ENCODE measurements at regions not wholly inside any gene's neighbourhood (a gene's known extent, or its start where the extent isn't known, plus 50 kb on each side); places are given as distances from the start of the nearest gene placed in this dataset.
"Not testable (repeated sequence)": the region's sequence is repeated elsewhere in the genome, so short reads cannot be mapped to it uniquely, and the experiment has no call there.

GRCh38 chr16:87100306-87101058, 216.7 kb downstream of the C16orf95 start:
- no peak for DNase-seq (ENCODE audit: low read depth)

DNA sequence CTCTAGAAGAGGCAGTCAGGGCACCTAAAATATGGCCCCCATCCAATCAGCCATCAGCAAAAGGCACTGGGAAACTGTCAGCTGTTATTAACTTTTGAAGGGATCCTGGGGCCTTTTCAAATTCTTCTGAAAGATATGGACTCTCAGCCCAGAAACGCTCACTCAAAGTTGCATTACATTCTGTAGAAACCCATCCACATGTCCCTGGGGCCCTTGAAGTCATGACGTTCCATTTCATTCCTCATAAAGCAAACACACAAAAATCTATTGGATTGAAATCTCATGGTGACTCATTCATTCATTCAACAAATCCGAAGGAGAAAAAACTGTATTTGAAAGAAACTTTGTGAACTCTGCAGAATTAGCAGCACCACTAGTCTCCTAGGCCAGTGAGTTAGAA, 215.3 kb downstream of the C16orf95 start:
- peak; percentile 38 for DNase-seq (ENCODE audit: low read depth)

DNA sequence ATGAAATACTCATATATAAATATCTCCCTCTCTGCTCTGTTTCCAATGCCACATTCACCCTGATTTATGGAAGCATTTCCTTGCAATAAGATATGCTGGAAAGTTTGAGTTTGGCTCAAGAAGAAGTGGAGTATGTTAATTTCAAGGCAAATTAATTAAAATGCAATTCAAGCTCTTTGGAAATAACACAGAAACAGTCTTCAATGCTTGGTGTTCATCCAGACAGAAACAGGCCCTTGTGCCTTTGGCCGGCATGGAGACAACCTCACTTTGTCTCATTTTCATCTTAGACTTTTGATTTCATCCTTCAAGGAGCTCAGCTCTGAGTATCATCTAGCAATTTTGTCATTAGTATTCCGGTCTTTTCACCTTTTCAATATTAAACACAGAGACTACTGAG, 210.0 kb downstream of the C16orf95 start:
- DNase-seq (ENCODE audit: low read depth): no peak

DNA sequence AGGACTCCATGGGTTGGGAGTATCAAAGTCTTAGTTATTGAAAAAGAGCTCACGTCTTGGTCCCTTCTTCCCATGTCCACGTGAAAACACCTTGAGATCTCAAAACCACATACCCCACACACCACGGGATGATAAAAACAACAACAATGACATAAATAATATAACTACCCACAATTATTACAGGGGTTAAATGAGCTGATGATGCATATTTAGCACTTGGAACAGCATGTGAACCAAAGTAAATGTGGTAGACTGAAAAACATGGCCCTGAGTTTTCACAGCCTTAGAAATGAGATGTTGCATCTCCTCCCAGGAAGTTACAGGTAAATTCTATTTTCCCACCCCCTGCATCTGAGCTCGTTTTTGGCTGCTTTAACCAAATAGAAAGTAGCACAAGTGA, 208.9 kb downstream of the C16orf95 start:
- no peak for DNase-seq (ENCODE audit: low read depth)

DNA sequence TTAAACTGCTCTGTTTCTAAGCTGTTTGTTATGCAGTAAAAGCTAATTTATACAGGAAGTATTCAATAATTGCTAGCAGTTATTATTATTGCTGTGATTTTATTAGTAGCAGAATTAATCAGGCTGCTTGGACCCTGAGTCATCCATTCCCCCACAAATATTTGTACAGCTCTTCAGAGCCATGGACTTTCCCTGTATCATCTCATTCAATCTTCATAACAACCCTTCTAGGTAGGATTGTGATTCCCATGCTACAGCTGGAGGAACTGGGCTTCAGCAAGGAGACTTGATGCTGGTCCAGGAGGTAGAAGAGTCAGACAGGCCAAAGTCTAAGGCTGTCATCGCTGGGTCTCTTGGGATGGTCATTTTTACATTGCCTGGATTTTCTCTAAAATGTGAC, 208.3 kb downstream of the C16orf95 start:
- no peak for DNase-seq (ENCODE audit: low read depth)

DNA sequence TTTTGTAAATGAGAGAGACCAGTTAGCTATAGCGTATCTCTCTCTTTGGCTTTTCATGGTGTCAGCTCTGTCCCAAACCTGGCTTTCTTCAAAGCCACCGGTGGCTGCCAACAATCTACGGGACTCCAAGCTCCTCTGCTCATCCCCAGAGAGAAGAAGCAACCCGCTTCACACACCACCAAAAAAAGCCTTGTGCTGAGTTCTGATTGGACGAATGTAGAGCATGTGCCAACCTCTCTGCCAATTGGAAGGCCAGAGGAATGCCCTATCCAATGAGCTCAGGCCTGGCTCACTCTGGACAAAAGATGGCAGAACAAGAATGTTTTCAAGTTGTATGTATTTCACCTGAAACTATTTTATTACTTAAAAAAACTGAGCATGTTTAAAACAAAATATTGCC, 202.4 kb downstream of the C16orf95 start:
- no peak for DNase-seq (ENCODE audit: low read depth)

DNA sequence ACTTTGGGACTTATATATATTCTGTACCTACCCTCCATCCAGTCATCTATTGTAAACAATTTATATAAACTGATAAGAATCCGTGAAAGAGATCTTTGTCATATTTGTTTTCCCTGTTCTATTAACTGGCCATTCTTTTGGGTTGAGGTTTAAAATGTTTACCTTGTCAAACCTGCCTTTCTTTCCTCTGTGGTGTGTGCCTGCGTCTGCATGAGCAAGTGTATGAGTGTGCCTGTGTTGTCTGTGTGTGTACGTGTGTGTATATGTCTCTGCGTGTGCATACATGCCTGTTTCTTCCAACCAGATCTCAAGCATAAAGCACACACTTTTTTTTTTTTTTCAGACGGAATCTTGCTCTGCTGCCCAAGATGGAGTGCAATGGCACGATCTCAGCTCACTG, 201.5 kb downstream of the C16orf95 start:
- DNase-seq (ENCODE audit: low read depth): no peak

DNA sequence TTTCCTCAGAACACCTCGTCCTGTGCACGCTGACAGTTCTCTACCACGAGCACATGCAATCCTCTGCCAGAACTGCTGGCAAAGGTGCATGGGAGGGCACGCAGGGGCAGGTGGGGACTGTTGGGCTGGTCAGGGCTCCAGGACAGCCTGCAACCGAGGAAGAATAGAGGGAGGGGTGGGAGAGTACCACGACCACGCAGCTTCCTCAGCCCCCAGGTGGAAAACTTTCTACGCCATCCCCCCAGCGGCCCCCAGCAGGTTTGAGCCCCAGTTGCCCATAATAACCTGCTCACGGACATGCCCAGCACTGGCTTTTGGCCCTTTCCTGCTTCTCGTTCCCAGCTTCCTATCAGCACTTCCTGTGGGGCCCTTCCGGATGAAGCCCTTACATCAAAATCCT, 199.3 kb downstream of the C16orf95 start:
- no peak for DNase-seq (ENCODE audit: low read depth)

DNA sequence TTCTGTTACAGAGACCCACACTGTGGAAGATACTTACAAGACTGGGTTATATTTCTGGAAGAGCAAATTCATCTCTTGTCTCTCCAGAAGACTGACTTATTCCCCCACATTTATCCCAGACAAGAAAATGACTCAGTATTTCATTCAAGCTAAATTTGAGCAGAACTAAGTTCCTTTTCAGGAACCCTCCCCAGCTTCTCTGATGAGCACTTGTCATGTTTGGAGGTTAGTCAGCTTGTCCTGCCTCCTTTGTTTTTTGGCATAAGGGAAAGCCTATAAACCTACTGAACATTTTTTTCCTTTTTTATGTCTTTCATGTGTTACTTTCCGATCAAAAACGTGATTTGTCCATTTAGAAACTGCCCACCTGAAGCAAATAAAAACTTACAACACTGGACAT, 198.0 kb downstream of the C16orf95 start:
- no peak for DNase-seq (ENCODE audit: low read depth)

GRCh38 chr16:87119748-87120147, 197.4 kb downstream of the C16orf95 start:
- no peak for DNase-seq (ENCODE audit: low read depth)

GRCh38 chr16:87121816-87122215, 195.4 kb downstream of the C16orf95 start:
- DNase-seq (ENCODE audit: low read depth): no peak

- DNase-seq (ENCODE audit: low read depth): no peak
Observed at GRCh38 chr16:87123356-87124001, 193.7 kb downstream of the C16orf95 start.

- DNase-seq (ENCODE audit: low read depth): not testable (repeated sequence)
Observed at GRCh38 chr16:87124405-87124804, 192.8 kb downstream of the C16orf95 start.

DNA sequence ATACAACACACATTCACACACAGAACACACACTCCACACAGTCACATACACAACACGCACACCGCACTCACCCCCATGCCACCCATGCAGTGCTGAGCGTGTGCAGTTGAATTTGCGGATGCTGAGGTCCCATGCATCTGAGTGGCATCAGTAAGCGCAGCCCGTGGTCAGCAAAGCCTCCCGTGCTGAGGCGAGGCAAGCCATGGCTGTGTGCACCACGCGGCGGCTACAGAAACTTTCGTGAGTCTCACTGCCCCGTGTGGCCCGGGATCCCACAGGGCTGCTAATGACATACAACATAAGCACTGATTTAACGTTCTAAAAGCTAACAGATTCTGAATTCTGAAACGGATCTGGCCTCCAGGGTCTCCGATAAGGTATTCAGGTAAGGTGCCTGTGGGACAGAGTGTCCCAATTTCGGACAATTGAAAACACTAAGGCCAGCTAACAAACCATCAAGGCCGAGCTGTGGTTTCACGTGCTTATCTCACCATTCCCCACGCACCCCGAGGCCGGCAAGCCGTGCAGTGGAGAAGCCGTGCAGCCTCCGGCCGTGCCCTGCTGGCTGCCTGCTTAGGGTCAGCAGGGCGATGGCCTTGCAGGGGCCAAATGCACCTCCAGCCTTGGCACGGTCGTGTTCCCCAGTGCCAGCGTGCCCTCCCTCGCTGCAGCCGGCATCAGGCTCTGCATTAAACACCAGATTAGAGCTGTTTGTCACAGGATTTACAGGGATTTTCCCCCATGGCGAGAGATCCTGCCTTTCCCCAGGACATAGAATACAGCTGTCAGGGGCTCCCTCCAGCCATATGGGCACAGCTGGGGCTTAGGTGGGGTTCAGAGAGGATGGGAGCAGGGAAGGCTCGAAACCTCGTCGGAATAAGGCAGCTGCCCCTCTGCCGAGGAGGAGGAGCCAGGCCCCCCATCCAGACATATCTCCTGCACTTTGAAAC, 191.7 kb downstream of the C16orf95 start:
- DNase-seq (ENCODE audit: low read depth): no peak

DNA sequence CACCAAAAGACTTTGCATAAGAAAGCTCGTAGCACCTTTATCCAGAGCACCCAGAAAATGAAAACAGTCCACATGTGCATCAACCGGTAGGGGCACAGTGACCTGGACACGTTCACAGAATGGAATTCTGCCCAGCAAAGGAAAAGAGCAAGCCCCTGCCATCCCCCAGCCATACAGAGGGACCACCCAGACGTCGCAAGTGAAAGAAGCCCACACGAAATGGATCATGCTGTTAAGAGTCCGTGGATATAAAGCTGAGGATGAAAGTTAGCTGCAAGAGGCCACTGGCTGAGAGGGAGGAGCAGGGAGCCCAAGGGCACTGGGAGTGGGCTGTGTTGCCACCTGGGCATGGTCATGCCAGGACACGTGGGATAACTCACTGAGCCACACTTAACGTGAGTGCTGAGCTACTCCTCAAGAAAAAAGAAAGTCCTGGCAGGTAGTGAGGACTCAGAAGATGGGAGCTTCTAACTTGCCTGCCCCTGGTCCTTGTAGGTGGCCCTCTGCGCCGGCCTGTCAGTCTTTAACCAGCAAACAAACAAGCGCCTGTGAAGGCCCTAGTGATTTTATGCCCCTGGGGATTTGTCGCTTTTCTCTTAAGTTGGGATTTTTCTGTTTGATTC, 190.7 kb downstream of the C16orf95 start:
- no peak for DNase-seq (ENCODE audit: low read depth)

DNA sequence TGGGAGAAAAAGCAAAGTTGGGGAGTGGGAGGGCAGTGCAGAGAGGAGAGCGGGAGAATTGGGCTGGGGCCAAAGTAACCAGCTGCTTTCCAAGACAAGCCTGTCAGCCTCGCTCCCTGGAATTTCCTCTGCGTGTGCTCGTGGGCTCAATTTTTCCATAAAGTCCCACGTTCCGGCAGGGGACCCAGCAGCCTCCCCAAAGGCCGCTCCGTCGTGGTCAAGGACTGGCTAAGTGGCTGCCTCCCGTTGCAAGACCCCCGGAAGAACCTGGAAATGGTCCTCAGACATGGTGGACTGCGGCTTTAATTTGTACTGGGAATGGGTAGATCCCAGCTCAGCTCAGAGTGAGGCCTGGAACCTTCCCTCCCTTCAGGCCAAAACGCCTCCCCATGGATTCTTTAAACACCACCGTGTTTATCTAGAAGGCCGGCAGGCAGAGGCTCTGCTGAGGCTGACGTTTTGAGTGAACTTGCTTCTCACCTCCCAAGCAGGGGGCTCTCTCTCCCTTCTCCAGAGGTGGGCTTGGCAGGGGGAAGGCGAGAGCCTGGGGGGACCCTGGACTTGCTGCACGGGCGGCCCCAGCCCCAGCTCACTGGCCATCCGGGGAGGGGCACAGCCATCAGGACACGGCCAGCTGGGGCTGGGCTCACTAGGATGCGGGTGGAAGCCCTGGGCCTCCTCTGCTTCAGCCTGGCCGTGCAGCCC, 190.0 kb downstream of the C16orf95 start:
- no peak for DNase-seq (ENCODE audit: low read depth)

DNA sequence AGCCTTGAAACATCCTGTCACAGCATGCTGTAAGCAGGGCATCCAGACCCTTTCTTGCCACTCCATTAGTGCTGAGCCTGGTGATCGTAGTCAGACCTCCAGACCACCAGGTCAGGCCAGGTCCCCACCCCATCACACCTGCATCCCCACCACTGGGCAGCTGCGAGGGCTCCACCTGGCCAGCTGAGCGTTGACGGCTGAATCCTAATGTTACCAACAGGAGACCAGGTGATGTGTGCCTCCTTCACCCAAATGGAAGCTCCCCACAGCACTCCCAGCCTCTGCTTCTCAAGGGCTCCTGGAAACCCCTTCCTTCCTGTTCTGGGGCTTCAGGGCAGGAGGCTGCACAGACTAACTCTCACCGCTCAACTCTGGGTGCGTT, 189.4 kb downstream of the C16orf95 start:
- no peak for DNase-seq (ENCODE audit: low read depth)

- no peak for DNase-seq (ENCODE audit: low read depth)
Observed at GRCh38 chr16:87129771-87130170, 187.4 kb downstream of the C16orf95 start.

GRCh38 chr16:87131061-87131995, 185.9 kb downstream of the C16orf95 start:
- DNase-seq (ENCODE audit: low read depth): no peak

GRCh38 chr16:87131996-87132345, 185.2 kb downstream of the C16orf95 start:
- no peak for DNase-seq (ENCODE audit: low read depth)
